HG03095 (cell line): ENCODE measurements at regions not wholly inside any gene's neighbourhood (a gene's known extent, or its start where the extent isn't known, plus 50 kb on each side); places are given as distances from the start of the nearest gene placed in this dataset.

Experiments used
- ATAC-seq: cut with Tn5 transposase; IDR thresholded peaks from one replicate; pipeline ENCODE4 v1.9.1; 2021; ENCODE audit warnings: moderate library complexity; ENCODE audit not compliant: unreplicated experiment

GRCh38 chr4:4749137-4749536 lies 110.3 kb upstream of the MSX1 start:
- ATAC-seq, result no peak

GRCh38 chr4:4746444-4746843 lies 113.0 kb upstream of the MSX1 start:
- ATAC-seq, result no peak

GRCh38 chr4:4740071-4740470 lies 119.4 kb upstream of the MSX1 start:
- no peak for ATAC-seq

GRCh38 chr4:4735870-4736269 lies 123.6 kb upstream of the MSX1 start:
- ATAC-seq, result no peak

GRCh38 chr4:4735136-4735750 lies 124.2 kb upstream of the MSX1 start:
- no peak for ATAC-seq

- ATAC-seq, result no peak
Observed at GRCh38 chr4:4734425-4734824, 125.0 kb upstream of the MSX1 start.

GRCh38 chr4:4733663-4734062 lies 125.8 kb upstream of the MSX1 start:
- no peak for ATAC-seq

GRCh38 chr4:4730249-4730648 lies 129.2 kb upstream of the MSX1 start:
- ATAC-seq, result no peak

GRCh38 chr4:4729206-4729605 lies 130.3 kb upstream of the MSX1 start:
- ATAC-seq, result no peak

- no peak for ATAC-seq
Observed at GRCh38 chr4:4727536-4727935, 131.9 kb upstream of the MSX1 start.

GRCh38 chr4:4726051-4726450 lies 133.4 kb upstream of the MSX1 start:
- no peak for ATAC-seq

GRCh38 chr4:4724321-4724720 lies 135.1 kb upstream of the MSX1 start:
- no peak for ATAC-seq

GRCh38 chr4:4721636-4722035 lies 137.8 kb upstream of the MSX1 start:
- ATAC-seq, result no peak

- ATAC-seq, result no peak
Observed at GRCh38 chr4:4720646-4721045, 138.8 kb upstream of the MSX1 start.

- ATAC-seq, result no peak
Observed at GRCh38 chr4:4719436-4719835, 140.0 kb upstream of the MSX1 start.

GRCh38 chr4:4717692-4718091 lies 141.8 kb upstream of the MSX1 start:
- ATAC-seq, result no peak

- no peak for ATAC-seq
Observed at GRCh38 chr4:4714331-4714730, 145.1 kb upstream of the MSX1 start.

GRCh38 chr4:4712800-4713528 lies 146.5 kb upstream of the MSX1 start:
- ATAC-seq, result no peak

GRCh38 chr4:4711902-4712301 lies 147.6 kb upstream of the MSX1 start:
- ATAC-seq, result no peak

GRCh38 chr4:4709736-4710135 lies 149.7 kb upstream of the MSX1 start:
- ATAC-seq, result no peak

- ATAC-seq, result no peak
Observed at GRCh38 chr4:4704267-4704666, 155.2 kb upstream of the MSX1 start.

- no peak for ATAC-seq
Observed at GRCh38 chr4:4697584-4697983, 155.7 kb upstream of the STX18 start.

- no peak for ATAC-seq
Observed at GRCh38 chr4:4696530-4696929, 154.7 kb upstream of the STX18 start.
